Activated T-cell treated with anti-CD3 and anti-CD28 coated beads, Interleukin-2, amount 50 U/mL, for 24 hours (primary cell): ENCODE measurements at regions not wholly inside any gene's neighbourhood (a gene's known extent, or its start where the extent isn't known, plus 50 kb on each side); places are given as distances from the start of the nearest gene placed in this dataset.

Source experiments
- DNase-seq: peaks from one replicate; pipeline ENCODE4 v3.0.0-alpha.2; 2020
- H3K27ac Mint-ChIP-seq: 2 replicates; pipeline ENCODE4 v1.8.0; 2020; ENCODE audit warnings: mild to moderate bottlenecking, mixed read lengths
- H3K27me3 Mint-ChIP-seq: 2 replicates; pipeline ENCODE4 v1.8.0; 2020; ENCODE audit warnings: mixed read lengths
- H3K36me3 Mint-ChIP-seq: 2 replicates; pipeline ENCODE4 v1.8.0; 2020; ENCODE audit warnings: low read depth, mixed read lengths
- H3K4me1 Mint-ChIP-seq: 2 replicates; pipeline ENCODE4 v1.8.0; 2020; ENCODE audit warnings: low read depth, mixed read lengths
- H3K4me3 Mint-ChIP-seq: 2 replicates; pipeline ENCODE4 v1.8.0; 2020; ENCODE audit warnings: mild to moderate bottlenecking, moderate library complexity, mixed read lengths
- H3K9me3 Mint-ChIP-seq: 2 replicates; pipeline ENCODE4 v1.8.0; 2020; ENCODE audit warnings: mixed read lengths

GRCh38 chr9:88646539-88647300, 111.7 kb downstream of the NXNL2 start:
- Mint-ChIP-seq H3K9me3 (no peaks in the 10 kb centered on the region), H3K4me3 (no peak overlapping the region), H3K27me3 (peaks cover 53% of the 10 kb centered on the region), H3K36me3 (no peaks in the 10 kb centered on the region), H3K4me1 (no peaks in the 10 kb centered on the region), H3K27ac (no peak overlapping the region)
- no peak for DNase-seq

- no peak overlapping the region for H3K4me3 Mint-ChIP-seq
- H3K27me3 Mint-ChIP-seq, result peaks cover 42% of the 10 kb centered on the region
- no peaks in the 10 kb centered on the region for H3K4me1 Mint-ChIP-seq
- no peaks in the 10 kb centered on the region for H3K36me3 Mint-ChIP-seq
- H3K27ac Mint-ChIP-seq, result no peak overlapping the region
- DNase-seq, result no peak
- H3K9me3 Mint-ChIP-seq, result no peaks in the 10 kb centered on the region
Observed at GRCh38 chr9:88651682-88652633, 117.0 kb downstream of the NXNL2 start.

GRCh38 chr9:88652876-88653275, 117.9 kb downstream of the NXNL2 start:
- no peak for DNase-seq
- no peak overlapping the region for H3K27ac Mint-ChIP-seq
- H3K9me3 Mint-ChIP-seq, result no peaks in the 10 kb centered on the region
- no peaks in the 10 kb centered on the region for H3K4me1 Mint-ChIP-seq
- H3K27me3 Mint-ChIP-seq, result peaks cover 34% of the 10 kb centered on the region
- H3K36me3 Mint-ChIP-seq, result no peaks in the 10 kb centered on the region
- no peak overlapping the region for H3K4me3 Mint-ChIP-seq

GRCh38 chr9:88653406-88653805, 118.4 kb downstream of the NXNL2 start:
- Mint-ChIP-seq H3K27me3 (peaks cover 32% of the 10 kb centered on the region), H3K4me3 (no peak overlapping the region), H3K4me1 (no peaks in the 10 kb centered on the region), H3K9me3 (no peaks in the 10 kb centered on the region), H3K27ac (no peak overlapping the region), H3K36me3 (no peaks in the 10 kb centered on the region)
- DNase-seq, result no peak

- no peaks in the 10 kb centered on the region for H3K36me3 Mint-ChIP-seq
- H3K27me3 Mint-ChIP-seq, result peaks cover 32% of the 10 kb centered on the region
- DNase-seq, result no peak
- H3K9me3 Mint-ChIP-seq, result no peaks in the 10 kb centered on the region
- no peak overlapping the region for H3K4me3 Mint-ChIP-seq
- H3K4me1 Mint-ChIP-seq, result no peaks in the 10 kb centered on the region
- no peak overlapping the region for H3K27ac Mint-ChIP-seq
Observed at GRCh38 chr9:88653911-88654310, 118.9 kb downstream of the NXNL2 start.

- H3K36me3 Mint-ChIP-seq, result no peaks in the 10 kb centered on the region
- H3K27me3 Mint-ChIP-seq, result peaks cover 20% of the 10 kb centered on the region
- H3K27ac Mint-ChIP-seq, result no peak overlapping the region
- H3K4me3 Mint-ChIP-seq, result no peak overlapping the region
- no peaks in the 10 kb centered on the region for H3K4me1 Mint-ChIP-seq
- no peak for DNase-seq
- no peaks in the 10 kb centered on the region for H3K9me3 Mint-ChIP-seq
Observed at GRCh38 chr9:88657893-88658292, 122.9 kb downstream of the NXNL2 start.

GRCh38 chr9:88658311-88658822, 123.4 kb downstream of the NXNL2 start:
- Mint-ChIP-seq H3K27me3 (peaks cover 20% of the 10 kb centered on the region), H3K36me3 (no peaks in the 10 kb centered on the region), H3K4me1 (no peaks in the 10 kb centered on the region), H3K4me3 (no peak overlapping the region), H3K27ac (no peak overlapping the region), H3K9me3 (no peaks in the 10 kb centered on the region)
- DNase-seq, result no peak

GRCh38 chr9:88659126-88659525, 124.1 kb downstream of the NXNL2 start:
- H3K27ac Mint-ChIP-seq, result no peak overlapping the region
- no peak for DNase-seq
- H3K27me3 Mint-ChIP-seq, result peaks cover 16% of the 10 kb centered on the region
- no peak overlapping the region for H3K4me3 Mint-ChIP-seq
- no peaks in the 10 kb centered on the region for H3K4me1 Mint-ChIP-seq
- H3K36me3 Mint-ChIP-seq, result no peaks in the 10 kb centered on the region
- no peaks in the 10 kb centered on the region for H3K9me3 Mint-ChIP-seq

- Mint-ChIP-seq H3K36me3 (no peaks in the 10 kb centered on the region), H3K9me3 (no peaks in the 10 kb centered on the region), H3K27ac (no peak overlapping the region), H3K4me3 (no peak overlapping the region), H3K27me3 (peaks cover 7% of the 10 kb centered on the region), H3K4me1 (no peaks in the 10 kb centered on the region)
- no peak for DNase-seq
Observed at GRCh38 chr9:88660611-88661010, 125.6 kb downstream of the NXNL2 start.

GRCh38 chr9:88661759-88662158, 126.8 kb downstream of the NXNL2 start:
- Mint-ChIP-seq H3K36me3 (no peaks in the 10 kb centered on the region), H3K4me1 (no peaks in the 10 kb centered on the region), H3K9me3 (no peaks in the 10 kb centered on the region), H3K4me3 (no peak overlapping the region), H3K27ac (no peak overlapping the region), H3K27me3 (peaks cover 5% of the 10 kb centered on the region)
- no peak for DNase-seq

- Mint-ChIP-seq H3K4me1 (no peaks in the 10 kb centered on the region), H3K9me3 (no peaks in the 10 kb centered on the region), H3K27me3 (peaks cover 6% of the 10 kb centered on the region), H3K4me3 (no peak overlapping the region), H3K36me3 (no peaks in the 10 kb centered on the region), H3K27ac (no peak overlapping the region)
- DNase-seq, result no peak
Observed at GRCh38 chr9:88663771-88664419, 128.9 kb downstream of the NXNL2 start.

- no peak overlapping the region for H3K4me3 Mint-ChIP-seq
- no peaks in the 10 kb centered on the region for H3K36me3 Mint-ChIP-seq
- DNase-seq, result no peak
- H3K27ac Mint-ChIP-seq, result no peak overlapping the region
- H3K4me1 Mint-ChIP-seq, result no peaks in the 10 kb centered on the region
- peaks cover 7% of the 10 kb centered on the region for H3K27me3 Mint-ChIP-seq
- no peaks in the 10 kb centered on the region for H3K9me3 Mint-ChIP-seq
Observed at GRCh38 chr9:88664773-88665172, 129.8 kb downstream of the NXNL2 start.

GRCh38 chr9:88672874-88673689, 138.1 kb downstream of the NXNL2 start:
- Mint-ChIP-seq H3K4me1 (no peaks in the 10 kb centered on the region), H3K9me3 (no peaks in the 10 kb centered on the region), H3K27me3 (peaks cover 18% of the 10 kb centered on the region), H3K27ac (no peak overlapping the region), H3K36me3 (no peaks in the 10 kb centered on the region), H3K4me3 (no peak overlapping the region)
- DNase-seq, result no peak

- no peaks in the 10 kb centered on the region for H3K36me3 Mint-ChIP-seq
Observed at GRCh38 chr9:88673886-88674285, 138.9 kb downstream of the NXNL2 start.

More at GRCh38 chr9:88673886-88674285, 138.9 kb downstream of the NXNL2 start:
- Mint-ChIP-seq H3K4me3 (no peak overlapping the region), H3K27ac (no peak overlapping the region), H3K4me1 (no peaks in the 10 kb centered on the region), H3K9me3 (no peaks in the 10 kb centered on the region), H3K27me3 (peaks cover 17% of the 10 kb centered on the region)
- no peak for DNase-seq
